ENCODE measurements at regions not wholly inside any gene's neighbourhood (a gene's known extent, or its start where the extent isn't known, plus 50 kb on each side); places are given as distances from the start of the nearest gene placed in this dataset.

DNA sequence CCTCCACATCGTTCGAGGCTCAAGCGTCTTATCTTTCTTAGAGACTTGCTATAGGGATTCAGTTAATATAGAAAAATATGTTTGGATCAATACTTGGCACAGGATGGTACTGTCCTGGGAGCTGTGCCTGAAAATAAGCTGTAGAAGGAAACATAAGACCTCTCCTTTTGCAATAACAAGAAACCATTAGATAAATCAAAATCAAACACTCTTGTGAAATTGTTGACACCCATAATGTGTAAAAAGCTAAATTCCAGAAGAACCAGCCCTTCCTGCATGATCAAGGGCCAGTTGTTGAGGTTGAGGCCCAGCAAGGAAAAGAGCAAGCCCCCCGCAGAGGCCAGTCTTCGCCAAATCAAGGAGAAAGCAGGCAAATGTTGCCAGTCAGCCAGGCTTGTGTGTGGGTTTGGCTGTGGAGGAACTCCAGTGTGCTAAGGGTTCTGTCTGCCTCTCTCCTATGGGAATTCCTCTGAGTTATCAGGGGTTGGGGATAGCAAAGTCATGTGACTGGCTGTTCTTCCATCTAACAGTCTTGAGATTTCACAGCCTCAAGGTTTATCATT, 185.7 kb downstream of the ACKR3 start:
- TF ChIP-seq EP300 (IDR thresholded peaks at IDR 0.05; ENCODE audit: low read length), result no peak
- no peak for TF ChIP-seq FOS (IDR thresholded peaks at IDR 0.05; ENCODE audit: extremely low read depth, insufficient read length)
- TF ChIP-seq, protein P1, sequence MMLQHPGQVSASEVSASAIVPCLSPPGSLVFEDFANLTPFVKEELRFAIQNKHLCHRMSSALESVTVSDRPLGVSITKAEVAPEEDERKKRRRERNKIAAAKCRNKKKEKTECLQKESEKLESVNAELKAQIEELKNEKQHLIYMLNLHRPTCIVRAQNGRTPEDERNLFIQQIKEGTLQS (IDR thresholded peaks at IDR 0.05), result no peak
- TF ChIP-seq, protein P1 (CRISPR knock-in tag; conservative IDR thresholded peaks at IDR 0.05), result no peak
- TF ChIP-seq ZFP1 (CRISPR knock-in tag; IDR thresholded peaks at IDR 0.05), result no peak

Measured in K562 (cell line).